HEK293 (cell line): ENCODE measurements at regions not wholly inside any gene's neighbourhood (a gene's known extent, or its start where the extent isn't known, plus 50 kb on each side); places are given as distances from the start of the nearest gene placed in this dataset.
"Not testable (repeated sequence)": the region's sequence is repeated elsewhere in the genome, so short reads cannot be mapped to it uniquely, and the experiment has no call there.

Experiments used
- CTCF ChIA-PET: fragments of 350-600 bp; formaldehyde crosslinking; extraction: SDS; loops from one replicate; lab custom pipeline; 2021; ENCODE audit warnings: antibody characterized with exemption; lab: Yijun Ruan, JAX
- POLR2A ChIA-PET: fragments of 300-600 bp; formaldehyde crosslinking; extraction: SDS; loops from one replicate; lab custom pipeline; 2020; ENCODE audit warnings: antibody characterized with exemption, inconsistent platforms; lab: Yijun Ruan, JAX
- H3K27ac ChIP-seq: fragments of 200-500 bp; sonication (Bioruptor generic); 2 replicates; pipeline ENCODE4 v1.5.1; 2014; ENCODE audit warnings: low read depth, low read length, control low read depth, inconsistent platforms; ENCODE audit errors: extremely low read depth
- H3K36me3 ChIP-seq, 2 experiments: fragments of 200-500 bp in 1 of 2; sonication (Bioruptor generic) in 1 of 2; 1 replicate in 1 of 2; 2 replicates in 1 of 2; pipeline ENCODE4 v1.5.1; 2014 to 2017; ENCODE audit warnings: inconsistent platforms in 2 of 2, low read length in 2 of 2; ENCODE audit not compliant: control insufficient read depth in 2 of 2, insufficient read depth in 1 of 2
- H3K4me1 ChIP-seq: fragments of 200-500 bp; sonication (Bioruptor generic); 2 replicates; pipeline ENCODE4 v1.5.1; 2014; ENCODE audit warnings: mild to moderate bottlenecking, low read length, inconsistent platforms; ENCODE audit not compliant: control insufficient read depth, insufficient read depth
- H3K4me3 ChIP-seq: 2 replicates; pipeline ENCODE4 v1.5.1; 2011; ENCODE audit warnings: low read depth, mild to moderate bottlenecking, control low read depth, low read length, moderate library complexity
- H3K9me3 ChIP-seq: fragments of 200-500 bp; sonication (Bioruptor generic); 2 replicates; pipeline ENCODE4 v1.5.1; 2014; ENCODE audit warnings: low read depth, low read length, inconsistent platforms; ENCODE audit not compliant: control insufficient read depth, insufficient read depth
- BCL11A ChIP-seq: fragments of 450-650 bp; formaldehyde crosslinking; IDR thresholded peaks from 2 replicates; pipeline ENCODE4 v1.5.1; 2016; ENCODE audit warnings: low read depth, missing biosample characterization, missing genetic modification characterization
- BCL6B ChIP-seq: fragments of 450-650 bp; formaldehyde crosslinking; IDR thresholded peaks from 2 replicates; pipeline ENCODE4 v1.5.1; 2017; ENCODE audit warnings: missing biosample characterization, missing genetic modification characterization
- CTCF ChIP-seq: fragments of 450-650 bp; formaldehyde crosslinking; IDR thresholded peaks from 2 replicates; pipeline ENCODE4 v1.5.1; 2016; ENCODE audit warnings: missing biosample characterization, missing genetic modification characterization
- GLI4 ChIP-seq: fragments of 450-650 bp; formaldehyde crosslinking; IDR thresholded peaks from 2 replicates; pipeline ENCODE4 v1.5.1; 2016; ENCODE audit warnings: missing biosample characterization, missing genetic modification characterization
- HOXD13 ChIP-seq: sonication (generic); formaldehyde crosslinking; IDR thresholded peaks from 2 replicates; pipeline ENCODE4 v1.8.0; 2022; ENCODE audit warnings: missing genetic modification reagents, borderline replicate concordance
- KLF10 ChIP-seq: fragments of 450-650 bp; IDR thresholded peaks from 2 replicates; pipeline ENCODE4 v1.5.1; 2018; ENCODE audit warnings: missing biosample characterization, mild to moderate bottlenecking, missing genetic modification characterization
- ZBTB1 ChIP-seq: fragments of 450-650 bp; formaldehyde crosslinking; IDR thresholded peaks from 2 replicates; pipeline ENCODE4 v1.5.1; 2016; ENCODE audit warnings: missing biosample characterization, missing genetic modification characterization
- ZBTB48 ChIP-seq: fragments of 450-650 bp; formaldehyde crosslinking; IDR thresholded peaks from 2 replicates; pipeline ENCODE4 v1.5.1; 2016; ENCODE audit warnings: missing biosample characterization, missing genetic modification characterization
- ZBTB7A ChIP-seq: fragments of 450-650 bp; formaldehyde crosslinking; IDR thresholded peaks from 2 replicates; pipeline ENCODE4 v1.5.1; 2016; ENCODE audit warnings: low read depth, missing biosample characterization, missing genetic modification characterization
- ZIC2 ChIP-seq: fragments of 450-650 bp; formaldehyde crosslinking; IDR thresholded peaks from 2 replicates; pipeline ENCODE4 v1.5.1; 2016; ENCODE audit warnings: missing biosample characterization, missing genetic modification characterization
- ZNF157 ChIP-seq: fragments of 450-650 bp; formaldehyde crosslinking; IDR thresholded peaks from 2 replicates; pipeline ENCODE4 v1.5.1; 2016; ENCODE audit warnings: missing biosample characterization, missing genetic modification characterization
- ZNF169 ChIP-seq: fragments of 450-650 bp; formaldehyde crosslinking; IDR thresholded peaks from 2 replicates; pipeline ENCODE4 v1.5.1; 2016; ENCODE audit warnings: missing biosample characterization, missing genetic modification characterization
- ZNF18 ChIP-seq: fragments of 450-650 bp; formaldehyde crosslinking; IDR thresholded peaks from 2 replicates; pipeline ENCODE4 v1.5.1; 2016; ENCODE audit warnings: missing biosample characterization, missing genetic modification characterization
- ZNF302 ChIP-seq: fragments of 450-650 bp; formaldehyde crosslinking; IDR thresholded peaks from 2 replicates; pipeline ENCODE4 v1.5.1; 2016; ENCODE audit warnings: missing biosample characterization, missing genetic modification characterization, low read depth
- ZNF311 ChIP-seq: fragments of 450-650 bp; formaldehyde crosslinking; IDR thresholded peaks from 2 replicates; pipeline ENCODE4 v1.5.1; 2017; ENCODE audit warnings: missing biosample characterization, missing genetic modification characterization, borderline replicate concordance
- ZNF350 ChIP-seq: fragments of 450-650 bp; formaldehyde crosslinking; IDR thresholded peaks from 2 replicates; pipeline ENCODE4 v1.5.0; 2017; ENCODE audit warnings: missing biosample characterization, mild to moderate bottlenecking, missing genetic modification characterization
- ZNF404 ChIP-seq: fragments of 450-650 bp; formaldehyde crosslinking; IDR thresholded peaks from 2 replicates; pipeline ENCODE4 v1.5.1; 2017; ENCODE audit warnings: missing biosample characterization, missing genetic modification characterization
- ZNF426 ChIP-seq: fragments of 450-650 bp; formaldehyde crosslinking; IDR thresholded peaks from 2 replicates; pipeline ENCODE4 v1.5.1; 2017; ENCODE audit warnings: missing biosample characterization, missing genetic modification characterization, mild to moderate bottlenecking, inconsistent platforms, moderate library complexity
- ZNF639 ChIP-seq: fragments of 450-650 bp; formaldehyde crosslinking; IDR thresholded peaks from 2 replicates; pipeline ENCODE4 v1.5.1; 2016; ENCODE audit warnings: missing biosample characterization, missing genetic modification characterization
- ZNF645 ChIP-seq: fragments of 450-650 bp; formaldehyde crosslinking; IDR thresholded peaks from 2 replicates; pipeline ENCODE4; 2016; ENCODE audit warnings: missing biosample characterization, missing genetic modification characterization
- ZNF791 ChIP-seq: fragments of 450-650 bp; formaldehyde crosslinking; IDR thresholded peaks from 2 replicates; pipeline ENCODE4 v1.5.1; 2016; ENCODE audit warnings: missing biosample characterization, missing genetic modification characterization
- ZNF792 ChIP-seq: fragments of 450-650 bp; formaldehyde crosslinking; IDR thresholded peaks from 2 replicates; pipeline ENCODE4 v1.5.1; 2016; ENCODE audit warnings: missing biosample characterization, missing genetic modification characterization
- ZSCAN18 ChIP-seq: fragments of 450-650 bp; formaldehyde crosslinking; IDR thresholded peaks from 2 replicates; pipeline ENCODE4 v1.5.1; 2016; ENCODE audit warnings: missing biosample characterization, missing genetic modification characterization

GRCh38 chr13:78540058-78540457, 63.3 kb downstream of the POU4F1 start:
- Histone ChIP-seq H3K27ac (no peak overlapping the region), H3K4me1 (no peaks in the 10 kb centered on the region), H3K4me3 (no peak overlapping the region), H3K9me3 (no peaks in the 10 kb centered on the region), H3K36me3 (no peaks in the 10 kb centered on the region)
- POLR2A ChIA-PET, result no interaction called here
- CTCF ChIA-PET, result no interaction called here
- TF ChIP-seq ZNF302 (no peak), ZNF639 (no peak), BCL11A (tag by site-specific recombination) (no peak), ZNF169 (tag by site-specific recombination) (no peak), ZIC2 (tag by site-specific recombination) (no peak), ZNF350 (no peak), GLI4 (tag by site-specific recombination) (no peak), ZNF18 (no peak), ZBTB7A (no peak), ZBTB1 (tag by site-specific recombination) (no peak), ZNF792 (tag by site-specific recombination) (no peak), ZNF791 (tag by site-specific recombination) (no peak), BCL6B (tag by site-specific recombination) (no peak), ZBTB48 (tag by site-specific recombination) (no peak), CTCF (tag by site-specific recombination) (no peak)
- TF ChIP-seq, all 188 proteins: peak for 0

GRCh38 chr13:78526044-78526443, 77.3 kb downstream of the POU4F1 start:
- POLR2A ChIA-PET, H3K9me3 ChIP-seq, H3K4me3 ChIP-seq, H3K36me3 ChIP-seq, H3K4me1 ChIP-seq, CTCF ChIA-PET, H3K27ac ChIP-seq: not testable (repeated sequence)

GRCh38 chr13:78524936-78525335, 78.4 kb downstream of the POU4F1 start:
- Histone ChIP-seq H3K36me3 (no peaks in the 10 kb centered on the region), H3K27ac (no peak overlapping the region), H3K9me3 (no peaks in the 10 kb centered on the region), H3K4me1 (no peaks in the 10 kb centered on the region), H3K4me3 (no peak overlapping the region)
- ChIA-PET CTCF (interaction anchor here (0.6 kb wide), 1 partner anchor 451 kb away, joined by 3 read pairs; no protein-coding TSS in a partner anchor), POLR2A (no interaction called here)
- no peak for TF ChIP-seq ZNF426
- TF ChIP-seq HOXD13 (CRISPR knock-in tag), result no peak
- TF ChIP-seq BCL6B (tag by site-specific recombination), result no peak
- TF ChIP-seq ZSCAN18 (tag by site-specific recombination), result no peak
- no peak for TF ChIP-seq ZNF404 (tag by site-specific recombination)
- TF ChIP-seq ZNF311, result no peak
- no peak for TF ChIP-seq ZNF645 (tag by site-specific recombination)
- no peak for TF ChIP-seq ZNF157
- TF ChIP-seq ZNF169 (tag by site-specific recombination), result no peak
- TF ChIP-seq KLF10 (tag by site-specific recombination), result no peak
